ENCODE measurements at regions not wholly inside any gene's neighbourhood (a gene's known extent, or its start where the extent isn't known, plus 50 kb on each side); places are given as distances from the start of the nearest gene placed in this dataset.

- ChIA-PET POLR2A (no interaction called here), CTCF (no interaction called here)
- Histone ChIP-seq H3K4me1 (ENCODE audit: control insufficient read depth, insufficient read depth, low read length) (no peaks in the 10 kb centered on the region), H3K9me3 (ENCODE audit: control insufficient read depth, insufficient read depth, low read depth, low read length) (no peaks in the 10 kb centered on the region), H3K4me3 (ENCODE audit: low read depth, low read length) (no peak overlapping the region), H3K27ac (ENCODE audit: extremely low read depth, low read depth, low read length) (no peak overlapping the region), H3K36me3 (ENCODE audit: control insufficient read depth in 2 of 2, insufficient read depth in 1 of 2, low read length in 2 of 2) (no peaks in the 10 kb centered on the region)
- no peak for TF ChIP-seq HOXC10 (CRISPR knock-in tag; IDR thresholded peaks at IDR 0.05)
- TF ChIP-seq ZNF585B (tag by site-specific recombination; IDR thresholded peaks at IDR 0.05) = peak; percentile 81
Measured at GRCh38 chr2:19116918-19117317, 241.5 kb downstream of the OSR1 start.

GRCh38 chr2:19114754-19115231 lies 243.6 kb downstream of the OSR1 start:
- ChIA-PET CTCF (interaction anchor here (0.6 kb wide), 1 partner anchor 1927 kb away, joined by 3 read pairs; no protein-coding TSS in a partner anchor), POLR2A (no interaction called here)
- no peak overlapping the region for H3K4me3 ChIP-seq (ENCODE audit: low read depth, low read length)
- H3K27ac ChIP-seq (ENCODE audit: extremely low read depth, low read depth, low read length) = no peak overlapping the region
- H3K4me1 ChIP-seq (ENCODE audit: control insufficient read depth, insufficient read depth, low read length) = no peaks in the 10 kb centered on the region
- no peaks in the 10 kb centered on the region for H3K36me3 ChIP-seq (ENCODE audit: control insufficient read depth in 2 of 2, insufficient read depth in 1 of 2, low read length in 2 of 2)
- H3K9me3 ChIP-seq (ENCODE audit: control insufficient read depth, insufficient read depth, low read depth, low read length) = no peaks in the 10 kb centered on the region
- TF ChIP-seq ZNF19 (tag by site-specific recombination; IDR thresholded peaks at IDR 0.05; ENCODE audit: low read depth) = no peak

- Histone ChIP-seq H3K4me1 (ENCODE audit: control insufficient read depth, insufficient read depth, low read length) (no peaks in the 10 kb centered on the region), H3K27ac (ENCODE audit: extremely low read depth, low read depth, low read length) (no peak overlapping the region), H3K9me3 (ENCODE audit: control insufficient read depth, insufficient read depth, low read depth, low read length) (no peaks in the 10 kb centered on the region), H3K36me3 (ENCODE audit: control insufficient read depth in 2 of 2, insufficient read depth in 1 of 2, low read length in 2 of 2) (no peaks in the 10 kb centered on the region), H3K4me3 (ENCODE audit: low read depth, low read length) (no peak overlapping the region)
- TF ChIP-seq ZNF747 (tag by site-specific recombination; IDR thresholded peaks at IDR 0.05) (no peak), ZEB2 (tag by site-specific recombination; IDR thresholded peaks at IDR 0.05) (no peak), ZNF114 (tag by site-specific recombination; IDR thresholded peaks at IDR 0.05) (no peak), PRDM4 (tag by site-specific recombination; IDR thresholded peaks at IDR 0.05) (no peak), KLF7 (tag by site-specific recombination; IDR thresholded peaks at IDR 0.05; ENCODE audit: borderline replicate concordance) (no peak), GLI2 (tag by site-specific recombination; IDR thresholded peaks at IDR 0.05; ENCODE audit: borderline replicate concordance, low read depth) (no peak)
- CTCF ChIA-PET = no interaction called here
- POLR2A ChIA-PET = no interaction called here
Measured at GRCh38 chr2:19114126-19114525, 244.3 kb downstream of the OSR1 start.

GRCh38 chr2:19111354-19111753 lies 247.1 kb downstream of the OSR1 start:
- TF ChIP-seq ZNF350 (tag by site-specific recombination; IDR thresholded peaks at IDR 0.05) (no peak), PBX3 (CRISPR knock-in tag; IDR thresholded peaks at IDR 0.05) (no peak), ATF2 (tag by site-specific recombination; IDR thresholded peaks at IDR 0.05; ENCODE audit: low read depth) (peak; percentile 78)
- POLR2A ChIA-PET = no interaction called here
- Histone ChIP-seq H3K36me3 (ENCODE audit: control insufficient read depth in 2 of 2, insufficient read depth in 1 of 2, low read length in 2 of 2) (no peaks in the 10 kb centered on the region), H3K9me3 (ENCODE audit: control insufficient read depth, insufficient read depth, low read depth, low read length) (no peaks in the 10 kb centered on the region), H3K4me3 (ENCODE audit: low read depth, low read length) (no peak overlapping the region), H3K4me1 (ENCODE audit: control insufficient read depth, insufficient read depth, low read length) (no peaks in the 10 kb centered on the region), H3K27ac (ENCODE audit: extremely low read depth, low read depth, low read length) (no peak overlapping the region)
- CTCF ChIA-PET = interaction anchor here (0.5 to 0.7 kb wide), 4 partner anchors 26 to 723 kb away, joined by 3 to 4 read pairs (median 4); no protein-coding TSS in a partner anchor

All from HEK293 (cell line).